Activated T-cell treated with anti-CD3 and anti-CD28 coated beads, Interleukin-2, amount 50 U/mL, for 24 hours (primary cell): ENCODE measurements at regions not wholly inside any gene's neighbourhood (a gene's known extent, or its start where the extent isn't known, plus 50 kb on each side); places are given as distances from the start of the nearest gene placed in this dataset.

Experiments used
- DNase-seq: peaks from one replicate; pipeline ENCODE4 v3.0.0-alpha.2; 2020
- H3K27ac Mint-ChIP-seq: 2 replicates; pipeline ENCODE4 v1.8.0; 2020; ENCODE audit warnings: mild to moderate bottlenecking, mixed read lengths
- H3K27me3 Mint-ChIP-seq: 2 replicates; pipeline ENCODE4 v1.8.0; 2020; ENCODE audit warnings: mixed read lengths
- H3K36me3 Mint-ChIP-seq: 2 replicates; pipeline ENCODE4 v1.8.0; 2020; ENCODE audit warnings: low read depth, mixed read lengths
- H3K4me1 Mint-ChIP-seq: 2 replicates; pipeline ENCODE4 v1.8.0; 2020; ENCODE audit warnings: low read depth, mixed read lengths
- H3K4me3 Mint-ChIP-seq: 2 replicates; pipeline ENCODE4 v1.8.0; 2020; ENCODE audit warnings: mild to moderate bottlenecking, moderate library complexity, mixed read lengths
- H3K9me3 Mint-ChIP-seq: 2 replicates; pipeline ENCODE4 v1.8.0; 2020; ENCODE audit warnings: mixed read lengths

GRCh38 chr17:37836593-37836992 lies 87.6 kb upstream of the TBC1D3K start:
- no peak overlapping the region for H3K4me3 Mint-ChIP-seq
- peaks cover 22% of the 10 kb centered on the region for H3K27me3 Mint-ChIP-seq
- DNase-seq = no peak
- H3K9me3 Mint-ChIP-seq = no peaks in the 10 kb centered on the region
- peaks cover 13% of the 10 kb centered on the region for H3K4me1 Mint-ChIP-seq
- H3K36me3 Mint-ChIP-seq = no peaks in the 10 kb centered on the region
- no peak overlapping the region for H3K27ac Mint-ChIP-seq

GRCh38 chr17:37834168-37834567 lies 89.3 kb upstream of the HNF1B start:
- Mint-ChIP-seq H3K36me3 (no peaks in the 10 kb centered on the region), H3K27me3 (peaks cover 29% of the 10 kb centered on the region), H3K4me1 (peaks cover 13% of the 10 kb centered on the region), H3K27ac (no peak overlapping the region), H3K9me3 (no peaks in the 10 kb centered on the region), H3K4me3 (no peak overlapping the region)
- DNase-seq = no peak

GRCh38 chr17:37833237-37833859 lies 88.5 kb upstream of the HNF1B start:
- peaks cover 29% of the 10 kb centered on the region for H3K27me3 Mint-ChIP-seq
- H3K9me3 Mint-ChIP-seq = no peaks in the 10 kb centered on the region
- peaks cover 19% of the 10 kb centered on the region for H3K4me1 Mint-ChIP-seq
- no peaks in the 10 kb centered on the region for H3K36me3 Mint-ChIP-seq
- no peak overlapping the region for H3K27ac Mint-ChIP-seq
- no peak overlapping the region for H3K4me3 Mint-ChIP-seq
- no peak for DNase-seq

- H3K27ac Mint-ChIP-seq = no peak overlapping the region
Observed at GRCh38 chr17:37831986-37832385, 87.1 kb upstream of the HNF1B start.

GRCh38 chr17:37831492-37831891 lies 86.6 kb upstream of the HNF1B start:
- no peaks in the 10 kb centered on the region for H3K36me3 Mint-ChIP-seq
- no peaks in the 10 kb centered on the region for H3K9me3 Mint-ChIP-seq
- no peak for DNase-seq
- H3K27me3 Mint-ChIP-seq = peaks cover 33% of the 10 kb centered on the region
- H3K4me3 Mint-ChIP-seq = no peak overlapping the region
- peaks cover 26% of the 10 kb centered on the region for H3K4me1 Mint-ChIP-seq
- H3K27ac Mint-ChIP-seq = no peak overlapping the region

More at GRCh38 chr17:37831986-37832385, 87.1 kb upstream of the HNF1B start:
- no peak for DNase-seq
- H3K4me3 Mint-ChIP-seq = no peak overlapping the region
- H3K27me3 Mint-ChIP-seq = peaks cover 32% of the 10 kb centered on the region
- H3K36me3 Mint-ChIP-seq = no peaks in the 10 kb centered on the region
- H3K9me3 Mint-ChIP-seq = no peaks in the 10 kb centered on the region
- peaks cover 26% of the 10 kb centered on the region for H3K4me1 Mint-ChIP-seq

GRCh38 chr17:37830151-37830993 lies 85.5 kb upstream of the HNF1B start:
- H3K36me3 Mint-ChIP-seq = no peaks in the 10 kb centered on the region
- DNase-seq = no peak
- peaks cover 26% of the 10 kb centered on the region for H3K4me1 Mint-ChIP-seq
- no peak overlapping the region for H3K4me3 Mint-ChIP-seq
- no peak overlapping the region for H3K27ac Mint-ChIP-seq
- H3K27me3 Mint-ChIP-seq = peaks cover 36% of the 10 kb centered on the region
- no peaks in the 10 kb centered on the region for H3K9me3 Mint-ChIP-seq

- H3K4me3 Mint-ChIP-seq = no peak overlapping the region
- no peaks in the 10 kb centered on the region for H3K36me3 Mint-ChIP-seq
- H3K27ac Mint-ChIP-seq = no peak overlapping the region
- peaks cover 26% of the 10 kb centered on the region for H3K4me1 Mint-ChIP-seq
- DNase-seq = no peak
- peaks cover 33% of the 10 kb centered on the region for H3K27me3 Mint-ChIP-seq
- no peaks in the 10 kb centered on the region for H3K9me3 Mint-ChIP-seq
Observed at GRCh38 chr17:37829592-37830123, 84.8 kb upstream of the HNF1B start.

- Mint-ChIP-seq H3K9me3 (no peaks in the 10 kb centered on the region), H3K4me3 (no peak overlapping the region), H3K36me3 (no peaks in the 10 kb centered on the region), H3K4me1 (peaks cover 20% of the 10 kb centered on the region), H3K27ac (peak overlapping the region; percentile 5), H3K27me3 (peaks cover 40% of the 10 kb centered on the region)
- no peak for DNase-seq
Observed at GRCh38 chr17:37828651-37829124, 83.8 kb upstream of the HNF1B start.

GRCh38 chr17:37827905-37828650 lies 83.2 kb upstream of the HNF1B start:
- Mint-ChIP-seq H3K27me3 (peaks cover 43% of the 10 kb centered on the region), H3K4me1 (peaks cover 14% of the 10 kb centered on the region), H3K27ac (peak overlapping the region; percentile 5), H3K9me3 (no peaks in the 10 kb centered on the region), H3K36me3 (no peaks in the 10 kb centered on the region), H3K4me3 (no peak overlapping the region)
- DNase-seq = no peak

- Mint-ChIP-seq H3K4me1 (peaks cover 13% of the 10 kb centered on the region), H3K27ac (no peak overlapping the region), H3K9me3 (no peaks in the 10 kb centered on the region), H3K36me3 (no peaks in the 10 kb centered on the region), H3K27me3 (peaks cover 40% of the 10 kb centered on the region), H3K4me3 (no peak overlapping the region)
- DNase-seq = no peak
Observed at GRCh38 chr17:37826497-37827430, 81.9 kb upstream of the HNF1B start.

GRCh38 chr17:37825851-37826250 lies 81.0 kb upstream of the HNF1B start:
- DNase-seq = no peak
- no peak overlapping the region for H3K4me3 Mint-ChIP-seq
- H3K4me1 Mint-ChIP-seq = peaks cover 13% of the 10 kb centered on the region
- H3K36me3 Mint-ChIP-seq = no peaks in the 10 kb centered on the region
- no peak overlapping the region for H3K27ac Mint-ChIP-seq
- H3K9me3 Mint-ChIP-seq = no peaks in the 10 kb centered on the region
- H3K27me3 Mint-ChIP-seq = peaks cover 33% of the 10 kb centered on the region

GRCh38 chr17:37824534-37825485 lies 80.0 kb upstream of the HNF1B start:
- no peak for DNase-seq
- H3K9me3 Mint-ChIP-seq = no peaks in the 10 kb centered on the region
- H3K27me3 Mint-ChIP-seq = peaks cover 28% of the 10 kb centered on the region
- no peaks in the 10 kb centered on the region for H3K36me3 Mint-ChIP-seq
- peaks cover 13% of the 10 kb centered on the region for H3K4me1 Mint-ChIP-seq
- no peak overlapping the region for H3K4me3 Mint-ChIP-seq
- no peak overlapping the region for H3K27ac Mint-ChIP-seq

- H3K4me1 Mint-ChIP-seq = peaks cover 13% of the 10 kb centered on the region
Observed at GRCh38 chr17:37823996-37824395, 79.1 kb upstream of the HNF1B start.

More at GRCh38 chr17:37823996-37824395, 79.1 kb upstream of the HNF1B start:
- Mint-ChIP-seq H3K36me3 (no peaks in the 10 kb centered on the region), H3K4me3 (no peak overlapping the region), H3K27ac (no peak overlapping the region), H3K9me3 (no peaks in the 10 kb centered on the region), H3K27me3 (peaks cover 32% of the 10 kb centered on the region)
- DNase-seq = no peak
